SU-DHL-6 (cell line): ENCODE measurements at regions not wholly inside any gene's neighbourhood (a gene's known extent, or its start where the extent isn't known, plus 50 kb on each side); places are given as distances from the start of the nearest gene placed in this dataset.

Experiments
- CTCF ChIP-seq: fragments of 200-600 bp; sonication (generic); IDR thresholded peaks from one replicate; pipeline ENCODE4 v1.5.1; 2017; ENCODE audit warnings: antibody characterized with exemption, mild to moderate bottlenecking, low read length, moderate library complexity; ENCODE audit not compliant: insufficient read depth, poor library complexity, severe bottlenecking
- EZH2phosphoT487 ChIP-seq: fragments of 200-600 bp; sonication (generic), shearing (Covaris generic); conservative IDR thresholded peaks from 2 replicates; pipeline ENCODE4 v1.6.1; 2018; ENCODE audit warnings: mild to moderate bottlenecking, antibody characterized with exemption, low read length, moderate library complexity, mixed read lengths

DNA sequence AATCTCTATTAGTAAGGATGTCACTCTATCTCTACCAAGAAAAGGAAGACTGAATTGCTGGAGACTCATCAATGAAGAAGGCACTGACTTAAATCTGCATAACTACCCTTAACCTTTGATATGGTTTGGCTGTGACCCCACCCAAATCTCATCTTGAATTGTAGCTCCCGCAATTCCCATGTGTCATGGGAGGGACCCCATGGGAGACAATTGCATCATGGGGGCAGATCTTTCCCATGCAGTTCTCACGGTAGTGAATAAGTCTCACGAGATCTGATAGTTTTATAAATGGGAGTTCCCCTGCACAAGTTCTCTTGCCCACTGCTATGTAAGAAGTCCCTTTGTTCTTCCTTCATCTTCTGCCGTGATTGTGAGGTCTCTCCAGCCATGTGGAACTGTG lies 73.4 kb upstream of the PPM1H start:
- TF ChIP-seq CTCF (no peak), EZH2phosphoT487 (no peak)
